Fibroblast of lung (primary cell): ENCODE measurements at regions not wholly inside any gene's neighbourhood (a gene's known extent, or its start where the extent isn't known, plus 50 kb on each side); places are given as distances from the start of the nearest gene placed in this dataset.

ENCODE experiments used
- DNase-seq, 2 donors: peaks; one replicate each; pipeline versions ENCODE4 v3.0.0 to v3.0.0-alpha.2; 2010; ENCODE audit warnings: low read depth in 2 of 2
- H2AFZ ChIP-seq: 2 replicates; pipeline ENCODE4 v1.5.1; 2012; ENCODE audit warnings: low read length, control low read depth, inconsistent platforms
- H3K27ac ChIP-seq: 2 replicates; pipeline ENCODE4 v1.5.1; 2011; ENCODE audit warnings: low read length, control low read depth; ENCODE audit not compliant: insufficient read depth
- H3K27me3 ChIP-seq: 2 replicates; pipeline ENCODE4 v1.5.1; 2011; ENCODE audit warnings: mild to moderate bottlenecking, low read length; ENCODE audit not compliant: control insufficient read depth, insufficient read depth
- H3K36me3 ChIP-seq: 2 replicates; pipeline ENCODE4 v1.5.1; 2011; ENCODE audit warnings: low read length; ENCODE audit not compliant: control insufficient read depth, insufficient read depth
- H3K4me1 ChIP-seq: 2 replicates; pipeline ENCODE4 v1.5.1; 2011; ENCODE audit warnings: low read length; ENCODE audit not compliant: control insufficient read depth, insufficient read depth; ENCODE audit errors: extremely low read depth
- H3K4me2 ChIP-seq: 2 replicates; pipeline ENCODE4 v1.5.1; 2011; ENCODE audit warnings: low read length, control low read depth; ENCODE audit not compliant: insufficient read depth; ENCODE audit errors: extremely low read depth
- H3K4me3 ChIP-seq, 4 experiments: fragments of 200-600 bp in 1 of 4; sonication (generic) in 1 of 4; replicated peaks in 1 of 4; 2 replicates each; pipeline ENCODE4 v1.5.1; 2011 to 2016; ENCODE audit warnings: low read length in 4 of 4, low read depth in 3 of 4, mild to moderate bottlenecking in 3 of 4, control low read depth in 2 of 4, inconsistent platforms in 1 of 4, mixed read lengths in 1 of 4; ENCODE audit not compliant: insufficient read depth in 1 of 4; ENCODE audit errors: control extremely low read depth in 1 of 4
- H3K79me2 ChIP-seq: 2 replicates; pipeline ENCODE4 v1.5.1; 2012; ENCODE audit warnings: mild to moderate bottlenecking, low read length, inconsistent platforms; ENCODE audit not compliant: control insufficient read depth, insufficient read depth
- H3K9ac ChIP-seq: 2 replicates; pipeline ENCODE4 v1.5.1; 2011; ENCODE audit warnings: mild to moderate bottlenecking, low read length, control low read depth; ENCODE audit not compliant: insufficient read depth
- H3K9me3 ChIP-seq: 2 replicates; pipeline ENCODE4 v1.5.1; 2012; ENCODE audit warnings: low read depth, low read length; ENCODE audit not compliant: control insufficient read depth, insufficient read depth
- H4K20me1 ChIP-seq: 2 replicates; pipeline ENCODE4 v1.5.1; 2011; ENCODE audit warnings: low read length; ENCODE audit not compliant: control insufficient read depth, insufficient read depth; ENCODE audit errors: extremely low read depth
- CTCF ChIP-seq, 2 donors: IDR thresholded peaks in 1 of 2; conservative IDR thresholded peaks in 1 of 2; 1 replicate in 1 of 2; 2 replicates in 1 of 2; pipeline ENCODE4 v1.5.1; 2011 to 2012; ENCODE audit warnings: low read length in 2 of 2, control low read depth in 1 of 2, inconsistent platforms in 1 of 2, low read depth in 1 of 2, mild to moderate bottlenecking in 1 of 2
- EZH2 ChIP-seq: IDR thresholded peaks from 2 replicates; pipeline ENCODE4 v1.5.1; 2012; ENCODE audit warnings: low read length, control low read depth, mild to moderate bottlenecking; ENCODE audit errors: missing control alignments

- no peak for DNase-seq
- no peak for TF ChIP-seq CTCF (conservative IDR thresholded peaks at IDR 0.05 in 1 of 2, IDR thresholded peaks at IDR 0.05 in 1 of 2; ENCODE audit: low read depth in 1 of 2, low read length in 2 of 2)
- TF ChIP-seq EZH2 = no peak
- H2AFZ ChIP-seq = no peak overlapping the region
Measured at GRCh38 chr18:24877546-24877945, 417.1 kb downstream of the HRH4 start.

GRCh38 chr18:24878289-24878688 is 417.9 kb downstream of the HRH4 start:
- H3K4me3 ChIP-seq = no peak overlapping the region
- no peak for TF ChIP-seq EZH2
- TF ChIP-seq CTCF (conservative IDR thresholded peaks at IDR 0.05 in 1 of 2, IDR thresholded peaks at IDR 0.05 in 1 of 2; ENCODE audit: low read depth in 1 of 2, low read length in 2 of 2) = peak; percentile 55 to 60
- no peak overlapping the region for H3K4me2 ChIP-seq
- no peaks in the 10 kb centered on the region for H3K36me3 ChIP-seq
- no peaks in the 10 kb centered on the region for H4K20me1 ChIP-seq
- no peaks in the 10 kb centered on the region for H3K9me3 ChIP-seq
- no peak overlapping the region for H3K27ac ChIP-seq
- no peaks in the 10 kb centered on the region for H3K27me3 ChIP-seq
- no peaks in the 10 kb centered on the region for H3K4me1 ChIP-seq
- no peak overlapping the region for H3K9ac ChIP-seq
- H2AFZ ChIP-seq = no peak overlapping the region
- H3K79me2 ChIP-seq = no peaks in the 10 kb centered on the region
- DNase-seq = peak; percentile 37 to 80

More at GRCh38 chr18:24877546-24877945, 417.1 kb downstream of the HRH4 start:
- no peaks in the 10 kb centered on the region for H4K20me1 ChIP-seq
- H3K4me1 ChIP-seq = no peaks in the 10 kb centered on the region
- no peak overlapping the region for H3K4me3 ChIP-seq
- H3K9me3 ChIP-seq = no peaks in the 10 kb centered on the region
- H3K27me3 ChIP-seq = no peaks in the 10 kb centered on the region
- H3K79me2 ChIP-seq = no peaks in the 10 kb centered on the region
- H3K9ac ChIP-seq = no peak overlapping the region
- no peak overlapping the region for H3K4me2 ChIP-seq
- H3K27ac ChIP-seq = no peak overlapping the region
- no peaks in the 10 kb centered on the region for H3K36me3 ChIP-seq

GRCh38 chr18:24885276-24885675 is 424.8 kb downstream of the HRH4 start:
- Histone ChIP-seq H3K9me3 (no peaks in the 10 kb centered on the region), H3K27ac (no peak overlapping the region), H3K9ac (no peak overlapping the region), H3K4me2 (no peak overlapping the region), H3K36me3 (no peaks in the 10 kb centered on the region), H3K27me3 (no peaks in the 10 kb centered on the region), H3K79me2 (no peaks in the 10 kb centered on the region), H3K4me3 (no peak overlapping the region), H4K20me1 (no peaks in the 10 kb centered on the region), H3K4me1 (no peaks in the 10 kb centered on the region), H2AFZ (no peak overlapping the region)
- TF ChIP-seq EZH2 = no peak
- no peak for TF ChIP-seq CTCF (conservative IDR thresholded peaks at IDR 0.05 in 1 of 2, IDR thresholded peaks at IDR 0.05 in 1 of 2; ENCODE audit: low read depth in 1 of 2, low read length in 2 of 2)
- no peak for DNase-seq
